Esophagus muscularis mucosa (tissue), 3 donors: ENCODE measurements at regions not wholly inside any gene's neighbourhood (a gene's known extent, or its start where the extent isn't known, plus 50 kb on each side); places are given as distances from the start of the nearest gene placed in this dataset.

Source experiments
- POLR2AphosphoS5 ChIP-seq, 2 donors: sonication (generic); formaldehyde crosslinking; IDR thresholded peaks; one replicate each; pipeline ENCODE4 v1.6.1; 2017; ENCODE audit warnings: antibody characterized with exemption in 2 of 2
- TF ChIP-seq, protein P1 (sequence below), 3 experiments: fragments of 200-600 bp in 2 of 3; fragments of 450-650 bp in 1 of 3; sonication (generic) in 2 of 3; IDR thresholded peaks; one replicate each; pipeline ENCODE4 v1.5.1; 2017 to 2019; ENCODE audit warnings: antibody characterized with exemption in 3 of 3, mild to moderate bottlenecking in 2 of 3, moderate library complexity in 1 of 3

DNA sequence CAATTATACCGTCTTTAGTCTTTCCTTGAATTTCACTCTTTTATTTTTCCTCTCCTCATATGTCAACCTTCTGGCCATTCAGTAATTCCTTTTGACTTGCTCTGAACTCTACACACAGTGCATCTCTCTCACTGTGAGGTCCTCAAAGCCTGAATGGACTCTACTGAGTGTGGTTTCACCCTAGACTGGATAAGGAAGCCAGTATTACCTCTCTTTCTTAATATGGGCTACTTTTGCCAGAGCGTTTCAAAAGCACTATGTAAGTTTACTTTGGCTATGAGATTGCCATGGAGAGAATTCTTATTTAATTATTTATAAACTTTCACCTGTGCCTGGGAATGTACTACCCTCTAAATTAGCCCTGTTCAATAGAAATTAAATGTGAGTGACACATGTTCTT lies 343.5 kb upstream of the DDHD1 start:
- TF ChIP-seq, protein P1, sequence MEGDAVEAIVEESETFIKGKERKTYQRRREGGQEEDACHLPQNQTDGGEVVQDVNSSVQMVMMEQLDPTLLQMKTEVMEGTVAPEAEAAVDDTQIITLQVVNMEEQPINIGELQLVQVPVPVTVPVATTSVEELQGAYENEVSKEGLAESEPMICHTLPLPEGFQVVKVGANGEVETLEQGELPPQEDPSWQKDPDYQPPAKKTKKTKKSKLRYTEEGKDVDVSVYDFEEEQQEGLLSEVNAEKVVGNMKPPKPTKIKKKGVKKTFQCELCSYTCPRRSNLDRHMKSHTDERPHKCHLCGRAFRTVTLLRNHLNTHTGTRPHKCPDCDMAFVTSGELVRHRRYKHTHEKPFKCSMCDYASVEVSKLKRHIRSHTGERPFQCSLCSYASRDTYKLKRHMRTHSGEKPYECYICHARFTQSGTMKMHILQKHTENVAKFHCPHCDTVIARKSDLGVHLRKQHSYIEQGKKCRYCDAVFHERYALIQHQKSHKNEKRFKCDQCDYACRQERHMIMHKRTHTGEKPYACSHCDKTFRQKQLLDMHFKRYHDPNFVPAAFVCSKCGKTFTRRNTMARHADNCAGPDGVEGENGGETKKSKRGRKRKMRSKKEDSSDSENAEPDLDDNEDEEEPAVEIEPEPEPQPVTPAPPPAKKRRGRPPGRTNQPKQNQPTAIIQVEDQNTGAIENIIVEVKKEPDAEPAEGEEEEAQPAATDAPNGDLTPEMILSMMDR (IDR thresholded peaks at IDR 0.05) = no peak
- TF ChIP-seq POLR2AphosphoS5 (IDR thresholded peaks at IDR 0.05) = no peak
